ENCODE measurements at regions not wholly inside any gene's neighbourhood (a gene's known extent, or its start where the extent isn't known, plus 50 kb on each side); places are given as distances from the start of the nearest gene placed in this dataset.
"Not testable (repeated sequence)": the region's sequence is repeated elsewhere in the genome, so short reads cannot be mapped to it uniquely, and the experiment has no call there.

DNA sequence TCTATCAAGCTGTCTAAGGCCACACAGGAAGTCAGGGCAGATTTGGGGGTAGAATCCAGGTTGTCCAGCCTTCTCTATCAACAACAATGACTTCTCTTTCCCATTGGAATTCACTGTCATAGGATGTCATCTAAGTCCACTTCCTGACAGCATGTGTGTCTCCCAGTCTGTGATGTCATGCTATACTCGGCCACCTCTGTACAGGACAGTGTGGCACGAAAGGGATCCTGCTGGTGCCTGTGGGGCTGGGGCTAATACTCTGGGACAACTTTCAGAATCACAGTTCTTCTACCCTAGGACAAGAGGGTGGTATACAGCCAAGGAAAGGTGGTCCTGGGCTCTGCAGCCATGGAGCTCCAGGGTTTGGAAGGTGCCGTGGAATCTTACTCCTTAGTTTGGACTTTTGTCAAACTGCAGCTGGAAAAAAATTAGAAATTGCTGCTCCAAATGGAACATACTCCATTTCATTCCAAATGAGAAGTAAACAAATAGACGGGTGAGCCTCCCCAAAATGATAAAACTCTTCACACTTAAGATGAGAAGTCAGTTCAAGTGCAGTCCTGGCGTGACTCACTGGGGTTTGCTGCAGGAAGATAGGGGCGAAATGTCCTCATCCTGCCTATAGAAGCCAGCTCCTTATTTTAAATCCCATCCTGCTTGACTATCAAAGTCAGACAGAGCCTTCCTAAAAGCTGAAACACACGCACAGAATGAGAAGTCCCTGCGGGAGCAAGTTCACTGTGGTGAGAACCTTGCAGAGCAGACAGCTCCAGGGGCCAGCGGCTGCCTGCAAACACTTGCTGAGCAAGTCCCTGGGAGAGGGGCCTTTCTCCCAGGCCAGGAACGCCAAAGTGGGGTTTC lies 144.2 kb upstream of the PLGLB2 start:
- DNase-seq (ENCODE audit: low spot score): not testable (repeated sequence)

DNA sequence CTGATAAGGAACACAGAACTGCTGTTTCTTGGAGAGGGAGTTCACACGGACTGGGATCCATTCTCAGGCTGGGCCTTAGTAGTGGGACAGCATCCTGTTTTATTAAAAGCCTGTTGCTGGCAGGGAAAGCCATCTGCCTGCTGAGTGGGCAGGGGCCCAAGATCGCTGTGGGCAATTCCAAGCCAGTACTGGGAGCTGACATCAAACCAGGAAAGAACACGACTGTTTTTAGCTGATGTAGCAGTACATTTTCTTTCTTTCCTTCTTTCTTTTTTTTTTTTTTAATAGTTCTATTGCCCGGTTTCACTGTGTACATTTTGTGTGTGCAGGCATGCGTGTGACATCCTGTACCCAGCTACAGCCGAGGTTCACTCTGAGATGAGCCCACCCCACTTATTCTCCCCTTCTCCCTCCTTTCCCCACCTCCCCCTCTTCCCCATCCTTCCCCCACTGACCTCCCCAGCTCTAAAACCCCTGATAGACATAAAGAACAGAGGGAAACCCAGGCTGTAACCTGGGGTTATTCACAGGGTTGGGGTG lies 143.5 kb upstream of the PLGLB2 start:
- in situ Hi-C loops (cut with MboI; ENCODE audit: low pct_unique_long_range_greater_than_20kb, low sequenced_read_pairs, unreplicated experiment): not testable (repeated sequence)

More for the DNA sequence above, 144.2 kb upstream of the PLGLB2 start:
- in situ Hi-C loops (cut with MboI; ENCODE audit: low pct_unique_long_range_greater_than_20kb, low sequenced_read_pairs, unreplicated experiment): not testable (repeated sequence)

DNA sequence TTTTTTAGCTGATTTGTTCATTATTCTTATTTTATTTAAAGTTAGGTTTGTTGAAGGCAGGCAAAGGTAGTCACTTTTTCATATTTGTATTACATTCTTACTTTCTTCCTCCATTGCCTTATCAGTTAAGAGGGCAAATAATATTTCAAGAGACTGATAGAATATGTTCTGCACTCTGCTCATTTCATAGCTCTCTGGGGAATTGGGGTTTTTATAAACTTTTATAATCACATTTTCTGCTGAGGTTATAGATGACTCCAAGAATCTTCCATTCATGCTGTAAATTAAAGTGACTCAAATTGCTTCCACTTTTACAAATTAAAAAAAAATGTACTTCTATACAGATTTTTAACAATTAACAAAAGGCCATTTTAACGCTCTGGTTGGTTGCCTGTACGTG lies 142.9 kb upstream of the PLGLB2 start:
- in situ Hi-C loops (cut with MboI; ENCODE audit: low pct_unique_long_range_greater_than_20kb, low sequenced_read_pairs, unreplicated experiment); DNase-seq (ENCODE audit: low spot score): not testable (repeated sequence)

More for the DNA sequence above, 143.5 kb upstream of the PLGLB2 start:
- not testable (repeated sequence) for DNase-seq (ENCODE audit: low spot score)

DNA sequence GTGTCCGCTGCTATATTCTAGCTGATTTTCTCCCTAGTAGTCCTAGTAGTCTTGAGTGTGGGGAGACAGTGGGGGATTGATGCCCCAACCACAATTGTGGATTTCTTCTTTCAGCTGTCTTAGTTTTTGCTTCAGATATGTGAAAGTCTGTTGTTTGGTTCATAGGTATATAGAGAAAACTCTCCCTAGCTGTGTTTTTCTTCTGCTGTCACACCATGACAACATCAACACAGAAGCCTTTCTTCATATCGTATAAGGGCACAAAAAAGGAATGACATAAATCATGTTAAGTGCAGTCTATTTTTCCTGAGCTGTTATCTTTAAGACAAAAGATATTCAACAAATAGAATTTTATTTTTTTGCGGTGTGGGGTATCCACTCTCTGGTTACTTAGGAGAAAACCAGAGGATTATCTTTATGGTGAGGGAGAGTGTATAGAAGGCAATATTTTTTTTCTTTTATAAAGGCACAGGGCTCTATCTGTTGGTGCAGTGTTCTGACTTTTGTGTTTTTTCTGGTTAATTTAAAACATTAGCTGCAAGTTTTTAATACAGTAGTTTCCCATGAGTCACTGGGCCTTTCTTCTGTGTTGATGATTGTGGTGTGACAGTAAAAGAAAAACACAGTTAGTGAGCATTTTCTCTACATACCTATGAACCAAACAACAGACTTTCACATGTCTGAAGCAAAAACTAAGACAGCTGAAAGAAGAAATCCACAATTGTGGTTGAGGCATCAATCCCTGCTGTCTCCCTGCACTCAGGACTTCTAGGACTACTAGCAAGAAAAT lies 139.3 kb upstream of the PLGLB2 start:
- in situ Hi-C loops (cut with MboI; ENCODE audit: low pct_unique_long_range_greater_than_20kb, low sequenced_read_pairs, unreplicated experiment); DNase-seq (ENCODE audit: low spot score): not testable (repeated sequence)

DNA sequence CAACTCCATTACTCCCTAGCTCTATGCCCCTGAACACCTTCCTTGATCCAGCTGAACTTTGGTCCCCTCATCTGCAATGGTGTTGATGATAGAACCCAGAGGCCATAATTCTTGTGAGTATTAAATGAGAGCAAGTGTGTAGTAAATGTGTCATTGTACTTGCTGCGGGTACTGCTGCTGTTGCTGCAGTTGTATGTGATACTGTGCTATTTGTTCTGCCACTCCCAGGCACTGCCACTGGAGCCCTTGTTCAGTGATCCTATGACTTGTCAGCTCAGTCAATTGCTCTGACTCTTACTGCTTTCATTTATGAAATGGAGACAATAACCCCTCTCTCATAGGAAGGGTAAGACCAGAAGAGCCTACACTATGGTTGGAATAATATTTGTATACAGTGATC lies 136.9 kb upstream of the PLGLB2 start:
- DNase-seq (ENCODE audit: low spot score); in situ Hi-C loops (cut with MboI; ENCODE audit: low pct_unique_long_range_greater_than_20kb, low sequenced_read_pairs, unreplicated experiment): not testable (repeated sequence)

DNA sequence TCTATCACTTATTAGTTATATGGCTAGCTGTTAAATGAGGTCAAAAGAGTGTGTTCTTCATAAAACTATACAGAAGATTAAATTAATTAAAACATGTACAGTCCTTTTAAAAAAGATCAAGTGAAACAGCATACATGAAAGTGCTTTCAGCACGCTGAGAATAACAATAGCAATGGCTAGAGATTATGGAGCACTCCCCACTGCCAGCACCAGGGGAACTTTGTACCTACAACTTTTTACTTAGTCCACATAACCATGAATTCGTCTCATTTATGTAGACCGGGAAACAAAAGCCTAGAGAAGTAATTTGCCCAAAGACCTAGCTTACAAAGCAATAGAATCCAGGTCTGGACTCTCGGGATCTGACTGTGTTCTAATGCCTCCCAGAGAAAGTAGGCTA lies 136.5 kb upstream of the PLGLB2 start:
- in situ Hi-C loops (cut with MboI; ENCODE audit: low pct_unique_long_range_greater_than_20kb, low sequenced_read_pairs, unreplicated experiment); DNase-seq (ENCODE audit: low spot score): not testable (repeated sequence)

DNA sequence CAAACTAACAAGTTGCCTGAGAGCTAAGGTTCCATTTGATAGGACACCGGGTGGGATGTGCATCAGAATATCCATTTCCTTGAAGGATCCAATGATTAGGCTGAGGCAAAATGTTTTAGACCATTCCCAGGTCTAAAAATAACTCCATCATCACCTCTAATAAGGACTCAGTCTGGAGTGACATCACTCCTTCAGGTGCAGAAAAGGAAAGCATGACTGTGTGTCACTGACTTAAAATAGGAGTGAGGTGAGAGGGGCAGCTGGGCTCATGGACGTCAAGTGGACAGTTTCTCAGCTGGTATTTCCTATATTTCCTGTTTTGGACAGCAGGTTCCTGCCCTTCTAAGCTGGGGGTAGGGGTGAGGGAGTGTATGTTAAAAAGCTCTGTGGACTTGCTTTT lies 135.9 kb upstream of the PLGLB2 start:
- DNase-seq (ENCODE audit: low spot score); in situ Hi-C loops (cut with MboI; ENCODE audit: low pct_unique_long_range_greater_than_20kb, low sequenced_read_pairs, unreplicated experiment): not testable (repeated sequence)

DNA sequence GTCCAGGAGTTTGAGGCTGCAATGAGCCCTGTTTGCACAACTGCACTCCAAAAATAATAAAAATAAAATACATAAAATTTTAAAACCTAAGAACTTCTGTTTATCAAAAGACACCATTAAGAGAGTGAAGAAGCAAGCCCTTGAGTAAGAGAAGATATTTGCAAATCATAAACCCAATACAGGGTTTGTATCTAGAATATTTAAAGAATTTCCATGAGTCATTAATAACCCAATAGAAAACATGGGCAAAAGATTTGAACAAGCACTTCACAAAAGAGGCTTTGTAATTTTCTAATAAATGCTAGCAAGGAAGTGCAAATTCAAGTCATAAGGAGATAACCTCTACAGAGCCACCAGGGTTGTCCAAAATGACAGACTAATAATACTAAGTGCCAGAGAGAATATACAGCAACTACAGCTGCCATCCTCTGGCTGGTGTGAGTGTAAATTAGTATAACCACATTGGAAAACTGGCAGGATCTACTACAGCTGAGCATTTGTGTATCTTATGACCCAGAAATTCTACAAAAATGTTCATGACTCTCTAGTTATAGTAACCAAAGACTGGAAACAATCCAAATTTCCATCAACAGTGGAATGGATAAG lies 133.0 kb upstream of the PLGLB2 start:
- in situ Hi-C loops (cut with MboI; ENCODE audit: low pct_unique_long_range_greater_than_20kb, low sequenced_read_pairs, unreplicated experiment); DNase-seq (ENCODE audit: low spot score): not testable (repeated sequence)

DNA sequence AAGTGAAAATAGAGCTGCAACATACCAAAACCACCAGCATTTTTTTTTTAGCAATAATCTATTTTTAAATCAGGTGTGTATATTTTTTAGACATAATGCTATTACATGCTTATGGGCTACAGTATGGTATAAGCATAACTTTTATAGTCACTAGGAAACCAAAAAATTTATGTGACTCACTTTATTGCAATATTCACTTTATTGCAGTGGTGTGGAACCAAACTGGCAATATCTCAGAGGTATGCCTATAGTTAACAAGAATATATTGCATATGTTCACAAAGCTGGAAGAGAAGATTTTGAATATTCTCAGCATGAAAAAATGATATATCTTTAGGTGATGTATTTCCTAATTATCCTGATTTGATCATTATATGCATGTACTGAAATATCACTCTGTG lies 128.8 kb upstream of the PLGLB2 start:
- DNase-seq (ENCODE audit: low spot score); in situ Hi-C loops (cut with MboI; ENCODE audit: low pct_unique_long_range_greater_than_20kb, low sequenced_read_pairs, unreplicated experiment): not testable (repeated sequence)

DNA sequence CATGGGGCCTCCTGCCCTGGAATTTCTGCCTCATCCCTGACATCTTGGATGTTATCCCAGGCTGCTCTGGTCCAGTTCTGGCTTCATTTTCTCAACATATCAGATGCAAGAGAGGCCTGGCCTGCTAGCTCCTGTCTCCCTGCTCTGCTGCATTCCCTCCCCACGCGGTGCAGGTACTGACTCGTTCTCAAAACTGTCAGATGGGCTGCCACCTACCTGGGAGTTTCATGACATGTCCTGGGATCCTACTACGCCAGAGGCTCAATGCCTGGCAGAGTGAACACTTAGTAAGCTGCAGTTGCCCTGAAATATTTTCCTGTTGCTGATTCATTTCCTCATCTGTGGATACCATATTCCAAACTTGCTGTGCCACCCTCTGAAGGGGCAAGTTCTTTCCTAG lies 126.7 kb upstream of the PLGLB2 start:
- DNase-seq (ENCODE audit: low spot score); in situ Hi-C loops (cut with MboI; ENCODE audit: low pct_unique_long_range_greater_than_20kb, low sequenced_read_pairs, unreplicated experiment): not testable (repeated sequence)

DNA sequence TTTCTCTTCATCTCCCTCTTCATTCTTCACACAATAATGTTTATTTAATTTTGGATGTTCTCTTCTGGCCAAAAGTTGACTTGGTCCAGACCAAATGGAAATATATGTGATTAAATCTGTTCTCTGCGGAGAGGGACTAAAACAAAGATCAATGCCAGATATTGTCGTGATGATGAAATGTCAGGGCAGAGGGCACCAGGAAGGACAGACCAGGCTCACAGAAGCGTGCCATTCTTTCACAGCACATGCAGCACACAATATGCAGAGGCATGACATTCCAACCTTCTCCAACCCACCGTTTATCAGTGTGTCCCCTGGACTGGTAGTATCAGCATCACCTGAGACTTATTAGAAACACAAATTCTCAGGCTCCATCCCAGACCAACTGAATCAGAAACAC lies 125.2 kb upstream of the PLGLB2 start:
- in situ Hi-C loops (cut with MboI; ENCODE audit: low pct_unique_long_range_greater_than_20kb, low sequenced_read_pairs, unreplicated experiment): not testable (repeated sequence)

DNA sequence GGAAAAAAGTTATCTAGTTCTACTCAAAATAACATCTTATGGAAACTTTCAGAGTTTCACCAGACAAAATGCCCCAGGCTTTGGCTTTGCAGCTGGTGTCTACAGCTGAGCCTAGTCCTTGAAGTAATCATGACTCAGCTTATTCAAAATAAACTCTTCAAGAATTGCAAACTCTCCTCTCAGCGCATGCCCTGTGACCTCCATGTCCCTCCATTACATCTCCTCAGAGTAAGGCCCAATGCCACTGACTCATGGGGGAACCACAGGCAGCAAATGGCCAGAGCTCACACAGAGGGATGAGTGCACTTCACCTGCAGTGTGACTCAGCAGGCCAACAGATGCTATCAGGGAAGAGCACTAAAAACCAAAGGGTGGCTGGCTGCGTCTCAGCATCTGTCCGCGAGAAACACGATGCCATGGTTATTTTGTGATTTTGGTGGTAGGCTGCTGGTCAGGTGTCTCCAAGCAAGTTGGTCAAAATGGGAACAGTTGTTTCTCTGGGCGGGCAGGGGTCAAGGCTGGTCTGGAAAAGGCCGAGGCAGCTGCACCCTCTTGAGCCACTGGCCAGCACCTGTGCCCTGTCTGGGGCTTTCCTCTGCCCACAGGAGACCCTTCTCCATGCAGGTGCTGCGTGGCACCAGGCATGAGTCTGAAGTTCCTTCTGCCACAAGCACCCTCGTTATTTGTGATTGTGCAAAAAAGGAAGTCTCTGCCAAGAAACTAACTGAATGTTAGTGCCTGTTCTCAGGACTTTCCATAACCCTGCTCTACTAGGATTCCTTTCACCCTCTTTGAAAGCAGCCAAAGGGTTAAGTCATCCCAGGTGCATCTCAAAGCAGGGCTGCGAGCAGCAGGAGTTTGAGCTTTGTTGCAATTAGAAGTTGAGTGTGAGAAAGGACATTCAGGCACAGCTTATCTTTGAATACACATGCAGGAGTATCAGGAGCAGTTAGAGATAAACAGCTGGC lies 118.1 kb upstream of the PLGLB2 start:
- in situ Hi-C loops (cut with MboI; ENCODE audit: low pct_unique_long_range_greater_than_20kb, low sequenced_read_pairs, unreplicated experiment); DNase-seq (ENCODE audit: low spot score): not testable (repeated sequence)

More for the DNA sequence above, 125.2 kb upstream of the PLGLB2 start:
- DNase-seq (ENCODE audit: low spot score): not testable (repeated sequence)

DNA sequence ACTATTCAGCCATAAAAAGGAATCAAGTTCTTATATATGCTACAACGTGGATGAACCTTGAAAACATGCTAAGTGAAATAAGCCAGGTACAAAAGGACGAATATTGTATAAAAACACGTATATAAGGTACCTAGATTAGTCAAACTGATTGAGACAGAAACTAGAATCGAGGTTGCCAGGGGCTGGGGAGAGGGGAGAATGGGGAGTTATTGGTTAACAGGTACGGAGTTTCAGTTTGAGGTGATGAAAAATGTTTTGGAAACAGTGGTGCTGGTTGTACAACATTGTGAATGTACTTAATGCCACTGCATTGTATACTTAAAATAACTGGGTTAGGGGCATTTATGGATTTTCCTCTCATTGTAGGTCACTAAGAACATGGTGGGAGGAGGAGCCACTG lies 117.0 kb upstream of the PLGLB2 start:
- DNase-seq (ENCODE audit: low spot score); in situ Hi-C loops (cut with MboI; ENCODE audit: low pct_unique_long_range_greater_than_20kb, low sequenced_read_pairs, unreplicated experiment): not testable (repeated sequence)

DNA sequence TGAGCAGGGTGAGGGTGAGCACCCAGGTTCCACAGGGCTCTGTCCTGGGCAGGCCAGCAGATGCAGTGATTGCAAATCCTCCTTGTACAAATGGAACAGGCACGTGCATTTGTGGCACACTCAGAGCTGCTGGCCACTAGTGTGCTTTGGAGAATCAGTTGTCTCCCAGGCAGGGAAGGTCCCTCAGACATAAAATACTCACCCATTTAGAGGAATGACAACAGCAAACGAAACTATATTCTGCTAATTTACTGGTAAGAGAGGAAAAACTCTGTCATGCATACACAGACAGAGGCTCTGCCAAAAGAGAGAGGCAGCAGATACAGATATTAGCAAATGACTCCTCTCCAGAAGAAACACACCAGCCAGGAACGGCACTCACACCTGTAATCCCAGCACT lies 116.5 kb upstream of the PLGLB2 start:
- in situ Hi-C loops (cut with MboI; ENCODE audit: low pct_unique_long_range_greater_than_20kb, low sequenced_read_pairs, unreplicated experiment); DNase-seq (ENCODE audit: low spot score): not testable (repeated sequence)

DNA sequence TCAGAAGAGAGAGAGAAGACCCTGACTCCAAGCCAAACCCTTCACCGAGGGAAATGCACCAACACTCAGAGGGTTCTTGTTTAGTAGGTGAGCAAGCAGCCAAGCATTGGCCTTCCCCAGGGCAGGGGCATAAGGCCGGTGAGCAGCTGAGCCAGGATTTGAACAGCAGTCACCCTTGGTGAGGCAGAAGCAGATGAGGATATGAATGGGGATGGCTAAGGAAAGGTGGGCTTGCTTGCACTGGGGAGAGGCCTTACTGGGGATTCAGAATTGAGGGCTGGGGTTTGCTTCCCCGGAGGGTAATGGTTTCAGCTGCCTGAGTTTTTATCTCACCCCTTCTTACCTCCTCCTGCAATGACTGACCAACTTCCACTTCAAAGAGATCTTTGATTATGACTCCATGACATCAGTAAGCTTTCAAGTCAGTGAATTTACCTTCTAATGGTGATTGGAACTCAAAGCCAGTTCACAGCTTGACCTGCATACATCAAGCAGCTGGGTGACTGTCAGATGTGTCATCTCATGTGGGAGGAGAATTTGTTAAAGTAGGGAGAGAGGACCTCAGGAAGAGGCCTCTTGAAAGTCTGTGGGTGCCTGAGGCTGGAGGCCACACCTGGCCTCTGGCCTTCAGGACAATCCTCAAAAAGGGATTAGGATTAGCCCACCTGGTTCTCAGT lies 114.5 kb upstream of the PLGLB2 start:
- DNase-seq (ENCODE audit: low spot score); in situ Hi-C loops (cut with MboI; ENCODE audit: low pct_unique_long_range_greater_than_20kb, low sequenced_read_pairs, unreplicated experiment): not testable (repeated sequence)

DNA sequence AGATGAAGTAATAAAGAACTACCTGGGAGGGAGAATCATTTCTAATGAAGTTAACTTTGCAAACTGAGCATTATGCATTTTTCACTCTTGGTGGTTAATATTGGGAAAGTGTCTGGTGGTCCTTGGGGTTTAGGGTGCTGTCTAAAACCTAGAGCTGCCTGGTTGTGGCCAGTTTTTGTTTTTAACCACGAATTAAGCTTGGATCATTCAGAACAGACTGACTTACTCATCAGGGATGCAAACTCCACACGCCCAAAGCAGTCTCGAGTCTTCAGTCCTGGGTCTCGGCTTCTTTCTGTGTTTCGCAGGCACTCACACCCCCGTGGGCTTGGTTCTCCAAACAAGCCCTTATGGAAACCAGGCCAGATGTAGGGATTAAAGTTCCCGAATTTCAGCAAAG lies 113.8 kb upstream of the PLGLB2 start:
- DNase-seq (ENCODE audit: low spot score); in situ Hi-C loops (cut with MboI; ENCODE audit: low pct_unique_long_range_greater_than_20kb, low sequenced_read_pairs, unreplicated experiment): not testable (repeated sequence)

All from GM13977 (cell line).